LNCAP (cell line): ENCODE measurements at regions not wholly inside any gene's neighbourhood (a gene's known extent, or its start where the extent isn't known, plus 50 kb on each side); places are given as distances from the start of the nearest gene placed in this dataset.

Source experiments
- TF ChIP-seq, protein P1 (sequence below): fragments of 450-650 bp; IDR thresholded peaks from 2 replicates; pipeline ENCODE4 v1.5.1; 2017; ENCODE audit warnings: mild to moderate bottlenecking

DNA sequence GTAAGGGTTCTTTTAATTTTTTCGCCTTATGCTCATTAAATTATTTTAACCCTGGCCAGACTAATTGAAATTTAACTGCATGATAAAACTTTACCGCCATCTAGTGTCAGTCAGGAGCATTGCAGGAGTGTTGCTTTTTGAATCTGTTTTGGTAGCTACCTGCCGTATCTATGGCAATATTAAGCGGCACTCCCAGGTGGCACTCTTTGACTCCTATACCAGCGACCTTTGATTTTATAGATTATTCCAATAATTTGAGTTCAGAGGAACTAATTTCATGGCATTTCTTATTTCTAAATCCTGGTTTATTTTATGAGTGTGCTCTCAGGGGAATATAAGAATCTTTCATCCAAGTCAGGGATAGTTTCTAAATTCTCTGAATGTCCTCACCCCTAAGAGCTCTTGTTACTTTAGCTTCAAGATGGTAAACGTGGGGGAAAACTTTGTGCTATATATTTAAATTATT, 198.9 kb downstream of the REEP3 start:
- TF ChIP-seq, protein P1, sequence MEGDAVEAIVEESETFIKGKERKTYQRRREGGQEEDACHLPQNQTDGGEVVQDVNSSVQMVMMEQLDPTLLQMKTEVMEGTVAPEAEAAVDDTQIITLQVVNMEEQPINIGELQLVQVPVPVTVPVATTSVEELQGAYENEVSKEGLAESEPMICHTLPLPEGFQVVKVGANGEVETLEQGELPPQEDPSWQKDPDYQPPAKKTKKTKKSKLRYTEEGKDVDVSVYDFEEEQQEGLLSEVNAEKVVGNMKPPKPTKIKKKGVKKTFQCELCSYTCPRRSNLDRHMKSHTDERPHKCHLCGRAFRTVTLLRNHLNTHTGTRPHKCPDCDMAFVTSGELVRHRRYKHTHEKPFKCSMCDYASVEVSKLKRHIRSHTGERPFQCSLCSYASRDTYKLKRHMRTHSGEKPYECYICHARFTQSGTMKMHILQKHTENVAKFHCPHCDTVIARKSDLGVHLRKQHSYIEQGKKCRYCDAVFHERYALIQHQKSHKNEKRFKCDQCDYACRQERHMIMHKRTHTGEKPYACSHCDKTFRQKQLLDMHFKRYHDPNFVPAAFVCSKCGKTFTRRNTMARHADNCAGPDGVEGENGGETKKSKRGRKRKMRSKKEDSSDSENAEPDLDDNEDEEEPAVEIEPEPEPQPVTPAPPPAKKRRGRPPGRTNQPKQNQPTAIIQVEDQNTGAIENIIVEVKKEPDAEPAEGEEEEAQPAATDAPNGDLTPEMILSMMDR: peak; percentile 98

DNA sequence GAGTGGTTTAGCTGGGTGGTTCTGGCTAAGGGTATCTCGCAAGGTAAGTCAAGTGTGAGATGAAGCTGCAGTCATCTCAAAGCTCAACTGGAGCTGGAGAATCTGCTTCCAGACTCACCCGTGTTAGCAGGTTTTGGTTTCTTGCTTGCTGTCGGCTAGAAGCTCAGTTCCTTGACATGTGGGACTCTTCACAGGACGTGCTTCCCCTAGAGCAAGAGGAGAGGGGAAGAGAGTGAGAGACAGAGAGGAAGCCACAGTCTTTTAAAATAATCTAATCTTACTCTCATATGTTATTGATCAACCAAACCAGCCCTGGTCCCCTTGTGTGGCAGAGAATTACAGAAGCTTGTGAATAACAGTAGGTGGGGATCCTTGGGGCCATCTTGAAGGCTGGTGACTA, 199.5 kb downstream of the REEP3 start:
- TF ChIP-seq, protein P1: no peak

DNA sequence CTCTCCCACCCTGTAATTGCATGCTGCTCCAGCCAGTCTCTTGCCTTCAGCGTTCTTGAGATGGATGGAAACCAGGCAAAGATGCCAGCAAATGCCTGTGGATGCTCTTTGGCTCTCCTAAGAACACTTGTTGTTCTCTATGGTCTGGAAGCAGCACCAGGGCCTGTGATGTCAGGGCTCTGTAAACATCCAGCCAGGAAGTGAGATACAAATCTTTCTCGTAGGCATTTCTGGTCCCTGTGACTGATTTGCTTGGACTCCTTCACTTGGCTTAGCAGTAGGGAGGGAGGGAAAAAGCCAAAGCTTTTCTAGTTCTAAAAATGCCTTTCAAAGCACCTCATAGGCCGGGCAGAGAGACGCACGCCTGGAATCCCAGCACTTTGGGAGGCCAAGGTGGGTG, 201.3 kb downstream of the REEP3 start:
- TF ChIP-seq, protein P1: no peak

DNA sequence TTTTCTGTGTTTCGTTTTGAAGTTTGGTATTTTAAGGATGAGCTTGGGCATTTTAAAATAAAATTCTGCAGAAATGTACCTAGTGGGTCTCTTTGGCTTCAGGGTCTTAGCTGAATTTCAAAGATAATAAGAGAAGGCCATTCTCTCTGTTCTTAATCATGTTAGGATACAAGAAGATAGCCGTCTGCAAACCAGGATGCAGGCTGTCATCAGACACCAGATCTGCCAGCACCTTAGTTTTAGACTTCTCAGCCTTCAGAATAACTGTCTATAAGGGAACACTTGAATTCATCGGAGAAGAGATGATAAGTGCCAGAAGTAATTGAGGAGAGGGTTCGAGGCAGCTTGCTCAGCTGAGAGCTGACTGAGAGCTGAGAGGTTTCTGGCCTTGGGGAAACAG, 202.1 kb downstream of the REEP3 start:
- TF ChIP-seq, protein P1: no peak

DNA sequence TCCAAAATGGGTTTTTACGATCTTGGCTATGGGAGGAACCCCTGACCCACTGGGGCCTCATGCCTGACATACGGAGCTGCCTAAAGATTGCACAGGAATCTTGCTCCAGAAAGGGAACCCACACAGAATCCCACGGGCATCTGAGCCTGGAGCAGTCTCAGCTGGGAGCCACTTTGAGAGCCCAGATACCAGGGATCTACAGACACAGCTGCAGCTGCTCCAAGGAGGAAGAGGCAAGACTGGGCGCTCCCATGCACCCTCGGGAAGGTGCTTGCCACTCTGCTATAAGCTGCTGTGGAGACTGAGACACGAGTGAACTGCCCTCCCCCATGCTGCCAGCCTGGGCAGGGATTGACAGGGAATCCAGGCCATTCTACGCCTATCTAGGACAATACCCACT, 202.5 kb downstream of the REEP3 start:
- TF ChIP-seq, protein P1: no peak

DNA sequence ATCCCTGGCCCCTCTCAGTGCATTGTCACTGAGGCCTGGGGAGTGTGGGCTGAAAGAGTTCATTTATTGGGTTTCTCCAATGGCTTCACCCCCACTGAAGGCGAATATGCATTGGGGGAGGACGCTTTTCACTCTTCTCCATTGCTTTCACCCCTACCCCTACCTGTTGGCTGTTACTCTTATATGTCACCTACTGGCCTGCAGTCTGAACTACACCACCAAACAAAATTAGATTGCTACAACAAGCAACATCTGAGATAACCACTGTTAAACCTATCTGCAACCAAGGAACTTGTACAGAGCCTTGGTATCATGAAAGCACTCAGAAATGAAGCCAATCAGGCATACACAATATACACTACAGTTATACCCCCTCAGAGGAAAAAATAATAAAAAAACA, 203.7 kb downstream of the REEP3 start:
- TF ChIP-seq, protein P1: no peak

DNA sequence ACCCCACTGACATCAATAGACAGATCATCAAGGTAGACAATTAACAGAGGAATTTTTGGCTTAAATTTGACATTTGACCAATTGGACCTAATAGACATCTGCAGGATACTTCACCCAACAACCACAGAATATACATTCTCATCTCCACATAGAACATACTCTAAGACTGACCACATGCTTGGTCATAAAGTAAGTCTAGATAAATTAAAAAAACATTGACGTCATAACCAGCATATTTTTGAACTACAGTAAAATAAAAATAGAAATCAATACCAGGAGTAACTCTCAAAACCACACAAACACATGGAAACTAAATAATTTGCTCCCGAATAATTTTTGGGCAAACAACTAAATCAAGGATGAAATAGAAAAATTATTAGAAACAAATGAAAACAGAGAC, 205.7 kb downstream of the REEP3 start:
- TF ChIP-seq, protein P1: no peak

DNA sequence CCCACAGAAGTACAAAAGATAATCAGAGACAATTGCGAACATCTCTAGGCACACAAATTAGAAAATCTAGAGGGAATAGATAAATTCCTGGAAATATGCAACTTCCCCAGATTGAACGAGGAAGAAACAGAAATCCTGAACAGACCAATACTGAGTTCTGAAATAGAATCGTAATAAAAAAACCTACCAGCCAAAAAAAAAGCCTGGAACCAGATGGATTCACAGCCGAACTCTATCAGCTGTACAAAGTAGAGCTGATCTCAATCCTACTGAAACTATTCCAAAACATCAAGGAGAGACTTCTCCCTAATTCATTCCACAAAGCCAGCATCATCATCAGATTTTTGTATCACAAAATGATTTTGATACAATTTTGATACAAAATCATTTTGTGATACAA, 206.4 kb downstream of the REEP3 start:
- TF ChIP-seq, protein P1: no peak
